Colonic mucosa (tissue), 4 donors: ENCODE measurements at regions not wholly inside any gene's neighbourhood (a gene's known extent, or its start where the extent isn't known, plus 50 kb on each side); places are given as distances from the start of the nearest gene placed in this dataset.

ENCODE experiments used
- DNase-seq: peaks from one replicate; pipeline ENCODE4 v3.0.0-alpha.2; 2020
- H3K27ac ChIP-seq: fragments of 200-600 bp; one replicate; pipeline ENCODE4 v1.8.0; 2021
- H3K27me3 ChIP-seq: fragments of 200-600 bp; one replicate; pipeline ENCODE4 v1.8.0; 2021
- H3K36me3 ChIP-seq: fragments of 200-600 bp; one replicate; pipeline ENCODE4 v1.8.0; 2021
- H3K4me1 ChIP-seq: fragments of 200-600 bp; one replicate; pipeline ENCODE4 v1.8.0; 2021; ENCODE audit warnings: mild to moderate bottlenecking
- H3K4me3 ChIP-seq: fragments of 200-600 bp; one replicate; pipeline ENCODE4 v1.8.0; 2021
- H3K9ac ChIP-seq, 2 donors: one replicate each; pipeline ENCODE4 v1.7.0; 2013; ENCODE audit warnings: control low read depth in 2 of 2, low read depth in 2 of 2, low read length in 2 of 2
- H3K9me3 ChIP-seq: fragments of 200-600 bp; one replicate; pipeline ENCODE4 v1.8.0; 2021
- intact Hi-C: fragments of 100-400 bp; cut with DNase I; formaldehyde crosslinking; loops from one replicate; pipeline ENCODE4 v1.14.1; 2022
- TF ChIP-seq, protein P1 (sequence below): fragments of 200-600 bp; IDR thresholded peaks from one replicate; pipeline ENCODE4 v1.8.0; 2022; ENCODE audit warnings: antibody characterized with exemption, mild to moderate bottlenecking
- donor health status: healthy.
- donor health status: DM: no; HTN: no; CAD: no.
- donor health status: DM: no; HTN: no; CAD: no.

DNA sequence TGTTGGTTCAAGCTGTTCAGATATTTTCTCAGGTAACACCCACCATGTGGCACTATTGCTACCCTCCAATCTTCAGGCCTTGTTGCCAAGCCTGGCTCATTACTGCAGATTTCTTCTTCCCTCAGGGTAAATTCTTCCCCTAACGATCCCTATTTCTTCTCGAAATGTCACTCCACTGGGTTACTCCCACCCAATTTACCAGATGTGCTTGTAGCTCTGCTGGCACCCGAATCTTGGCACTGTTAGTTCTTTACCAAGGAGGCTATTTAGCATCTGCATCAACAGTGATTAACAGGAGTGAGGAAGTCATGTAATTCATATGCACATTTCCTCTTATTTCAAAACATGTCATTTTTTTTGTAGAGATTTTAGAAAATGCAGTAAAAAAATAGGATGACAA is 217.1 kb upstream of the CYRIA start:
- Histone ChIP-seq H3K36me3 (no peaks in the 10 kb centered on the region), H3K4me1 (no peaks in the 10 kb centered on the region), H3K27me3 (no peaks in the 10 kb centered on the region), H3K9me3 (no peaks in the 10 kb centered on the region), H3K9ac (no peak overlapping the region), H3K27ac (no peak overlapping the region), H3K4me3 (no peak overlapping the region)
- DNase-seq: no peak
- TF ChIP-seq, protein P1, sequence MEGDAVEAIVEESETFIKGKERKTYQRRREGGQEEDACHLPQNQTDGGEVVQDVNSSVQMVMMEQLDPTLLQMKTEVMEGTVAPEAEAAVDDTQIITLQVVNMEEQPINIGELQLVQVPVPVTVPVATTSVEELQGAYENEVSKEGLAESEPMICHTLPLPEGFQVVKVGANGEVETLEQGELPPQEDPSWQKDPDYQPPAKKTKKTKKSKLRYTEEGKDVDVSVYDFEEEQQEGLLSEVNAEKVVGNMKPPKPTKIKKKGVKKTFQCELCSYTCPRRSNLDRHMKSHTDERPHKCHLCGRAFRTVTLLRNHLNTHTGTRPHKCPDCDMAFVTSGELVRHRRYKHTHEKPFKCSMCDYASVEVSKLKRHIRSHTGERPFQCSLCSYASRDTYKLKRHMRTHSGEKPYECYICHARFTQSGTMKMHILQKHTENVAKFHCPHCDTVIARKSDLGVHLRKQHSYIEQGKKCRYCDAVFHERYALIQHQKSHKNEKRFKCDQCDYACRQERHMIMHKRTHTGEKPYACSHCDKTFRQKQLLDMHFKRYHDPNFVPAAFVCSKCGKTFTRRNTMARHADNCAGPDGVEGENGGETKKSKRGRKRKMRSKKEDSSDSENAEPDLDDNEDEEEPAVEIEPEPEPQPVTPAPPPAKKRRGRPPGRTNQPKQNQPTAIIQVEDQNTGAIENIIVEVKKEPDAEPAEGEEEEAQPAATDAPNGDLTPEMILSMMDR: no peak
- intact Hi-C loops: no loop called here

DNA sequence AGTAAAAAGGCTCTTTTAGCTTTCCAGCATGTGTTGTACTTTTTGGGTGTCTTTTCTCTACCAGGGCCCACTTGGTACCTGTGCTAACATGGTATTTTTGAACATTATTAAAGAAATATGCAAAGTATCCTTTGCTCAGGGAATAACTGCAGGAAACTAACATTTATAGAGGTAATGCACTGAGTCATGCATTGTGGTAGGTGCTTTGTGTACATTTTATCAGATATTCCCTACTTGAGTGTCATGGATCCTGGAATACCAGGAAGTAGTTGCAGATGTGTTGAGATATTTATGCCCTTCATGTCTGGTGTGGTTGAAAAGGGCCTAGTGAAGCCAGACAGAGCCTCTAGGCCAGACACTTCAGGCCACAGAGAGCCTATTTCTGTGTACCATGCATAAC is 215.5 kb upstream of the CYRIA start:
- H3K27ac ChIP-seq: no peak overlapping the region
- TF ChIP-seq, protein P1: no peak
- no peaks in the 10 kb centered on the region for H3K9me3 ChIP-seq
- no peaks in the 10 kb centered on the region for H3K36me3 ChIP-seq
- H3K4me1 ChIP-seq: no peaks in the 10 kb centered on the region
- no peak for DNase-seq
- H3K9ac ChIP-seq: no peak overlapping the region
- H3K4me3 ChIP-seq: no peak overlapping the region
- intact Hi-C loops: no loop called here
- H3K27me3 ChIP-seq: no peaks in the 10 kb centered on the region

DNA sequence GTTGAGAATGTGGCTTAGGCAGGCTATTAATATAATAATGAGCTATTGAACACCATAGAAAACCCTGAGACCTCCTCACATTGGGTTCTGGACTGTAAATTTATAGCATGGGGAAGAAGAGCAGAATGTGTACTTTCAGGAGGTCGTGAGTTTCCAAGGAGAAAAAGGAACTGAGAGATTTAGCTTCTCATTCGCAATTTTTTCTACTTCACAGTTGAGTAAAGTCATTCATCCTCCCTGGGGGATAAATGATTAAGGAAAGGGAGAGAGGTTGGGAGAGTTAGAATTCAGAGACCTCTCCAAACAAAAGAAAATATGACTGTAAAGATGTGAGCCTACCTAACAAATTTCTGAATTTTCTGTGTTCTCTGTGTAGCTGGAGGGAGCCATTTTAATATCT is 205.8 kb upstream of the CYRIA start:
- no peak overlapping the region for H3K4me3 ChIP-seq
- TF ChIP-seq, protein P1: no peak
- H3K27me3 ChIP-seq: no peaks in the 10 kb centered on the region
- no peaks in the 10 kb centered on the region for H3K4me1 ChIP-seq
- intact Hi-C loops: no loop called here
- no peaks in the 10 kb centered on the region for H3K9me3 ChIP-seq
- H3K27ac ChIP-seq: no peak overlapping the region
- H3K36me3 ChIP-seq: no peaks in the 10 kb centered on the region
- no peak for DNase-seq
- no peak overlapping the region for H3K9ac ChIP-seq

DNA sequence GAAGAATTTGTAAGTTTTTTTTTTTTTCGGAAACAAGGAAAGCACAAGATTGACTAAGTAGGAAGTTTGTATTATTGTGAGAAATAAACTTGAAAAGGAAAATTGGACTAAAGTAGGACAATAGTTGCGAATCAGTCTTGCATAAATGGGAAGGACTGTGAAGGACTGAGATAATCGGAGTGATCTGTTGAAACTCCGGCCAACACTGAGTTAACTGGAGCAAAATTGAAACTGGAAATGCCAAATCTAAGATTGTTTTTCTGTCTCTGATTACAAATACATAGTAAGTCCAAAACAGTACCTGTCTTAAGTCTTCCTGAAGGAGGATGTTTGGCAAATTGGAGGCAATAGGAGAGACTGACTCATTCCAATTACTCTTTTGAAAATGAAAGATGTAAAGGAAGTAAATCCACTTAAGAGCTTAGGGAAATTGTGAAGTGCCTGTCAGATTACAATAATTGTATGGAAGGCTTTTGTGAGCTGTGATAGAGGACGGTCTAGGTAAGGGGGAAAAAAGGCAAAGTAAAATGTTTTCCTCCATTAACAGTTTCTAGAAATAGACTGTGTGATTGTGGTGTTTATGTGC is 204.9 kb upstream of the CYRIA start:
- H3K36me3 ChIP-seq: no peaks in the 10 kb centered on the region
- TF ChIP-seq, protein P1: no peak
- H3K27ac ChIP-seq: no peak overlapping the region
- H3K27me3 ChIP-seq: no peaks in the 10 kb centered on the region
- no peak overlapping the region for H3K4me3 ChIP-seq
- no peak overlapping the region for H3K9ac ChIP-seq
- intact Hi-C loops: no loop called here
- no peaks in the 10 kb centered on the region for H3K4me1 ChIP-seq
- no peaks in the 10 kb centered on the region for H3K9me3 ChIP-seq
- DNase-seq: no peak

DNA sequence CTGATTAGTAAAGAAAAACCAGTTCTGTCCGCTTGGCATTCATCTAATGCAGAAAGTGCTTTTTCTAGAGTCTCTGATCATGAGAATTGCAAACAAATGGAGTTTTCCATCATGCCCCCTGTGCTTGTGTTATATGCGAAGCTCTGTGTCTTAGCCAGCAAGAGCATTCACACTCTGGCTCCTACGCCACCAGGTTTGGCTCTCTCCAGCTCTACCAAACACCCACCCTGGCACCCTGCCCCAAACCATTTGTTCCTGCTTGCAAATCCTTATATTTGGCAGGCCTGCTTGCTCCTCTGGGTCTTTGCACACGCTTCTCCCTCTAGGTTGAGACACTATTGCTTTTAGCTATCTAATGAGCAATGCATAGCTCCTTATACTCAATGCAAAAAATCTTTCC is 204.1 kb upstream of the CYRIA start:
- intact Hi-C loops: no loop called here
- no peak overlapping the region for H3K9ac ChIP-seq
- no peaks in the 10 kb centered on the region for H3K36me3 ChIP-seq
- H3K9me3 ChIP-seq: no peaks in the 10 kb centered on the region
- no peak overlapping the region for H3K4me3 ChIP-seq
- H3K4me1 ChIP-seq: no peaks in the 10 kb centered on the region
- DNase-seq: no peak
- no peak overlapping the region for H3K27ac ChIP-seq
- H3K27me3 ChIP-seq: no peaks in the 10 kb centered on the region
- TF ChIP-seq, protein P1: no peak
